Common myeloid progenitor, CD34-positive (primary cell): ENCODE measurements at regions not wholly inside any gene's neighbourhood (a gene's known extent, or its start where the extent isn't known, plus 50 kb on each side); places are given as distances from the start of the nearest gene placed in this dataset.

Experiments used
- CTCF ChIA-PET: fragments of 350-600 bp; sonication (Branson Sonifier 250); formaldehyde crosslinking; loops from one replicate; lab custom pipeline; 2021; ENCODE audit warnings: antibody characterized with exemption; lab: Charles Lee
- POLR2A ChIA-PET: fragments of 350-600 bp; sonication (Branson Sonifier 250); formaldehyde crosslinking; loops from one replicate; lab custom pipeline; 2021; ENCODE audit warnings: antibody characterized with exemption; lab: Charles Lee
- DNase-seq, 3 donors: peaks; one replicate each; pipeline versions ENCODE4 v3.0.0 to v3.0.0-alpha.2; 2013
- H3K27ac ChIP-seq, 2 experiments: 1 replicate in 1 of 2; 2 replicates in 1 of 2; pipeline ENCODE4 v1.7.0; 2013; ENCODE audit warnings: inconsistent platforms in 2 of 2, low read length in 2 of 2, mild to moderate bottlenecking in 2 of 2, low read depth in 1 of 2, moderate library complexity in 1 of 2; ENCODE audit not compliant: severe bottlenecking in 2 of 2, insufficient read depth in 1 of 2, poor library complexity in 1 of 2
- H3K27me3 ChIP-seq, 5 experiments: replicated peaks in 2 of 5; 1 replicate in 3 of 5; 2 replicates in 2 of 5; pipeline versions ENCODE4 v1.6.1 to v1.7.0; 2013; ENCODE audit warnings: low read length in 4 of 5, mild to moderate bottlenecking in 2 of 5, moderate library complexity in 2 of 5, inconsistent platforms in 1 of 5; ENCODE audit not compliant: insufficient read depth in 5 of 5, control insufficient read depth in 4 of 5
- H3K36me3 ChIP-seq, 4 experiments: 1 replicate in 2 of 4; 2 replicates in 2 of 4; pipeline versions ENCODE4 v1.6.1 to v1.7.0; 2013; ENCODE audit warnings: low read length in 3 of 4, control low read depth in 1 of 4, mild to moderate bottlenecking in 1 of 4; ENCODE audit not compliant: control insufficient read depth in 4 of 4, insufficient read depth in 4 of 4
- H3K4me1 ChIP-seq, 4 experiments: 1 replicate in 3 of 4; 2 replicates in 1 of 4; pipeline versions ENCODE4 v1.6.1 to v1.7.1; 2013; ENCODE audit warnings: low read length in 3 of 4, mild to moderate bottlenecking in 3 of 4, control low read depth in 1 of 4, inconsistent platforms in 1 of 4, moderate library complexity in 1 of 4; ENCODE audit not compliant: control insufficient read depth in 4 of 4, insufficient read depth in 4 of 4; ENCODE audit errors: control extremely low read depth in 1 of 4
- H3K4me3 ChIP-seq, 7 experiments: 1 replicate in 4 of 7; 2 replicates in 3 of 7; pipeline versions ENCODE4 v1.5.1 to v1.7.0; 2013; ENCODE audit warnings: mild to moderate bottlenecking in 7 of 7, low read length in 6 of 7, moderate library complexity in 6 of 7, inconsistent platforms in 2 of 7, low read depth in 2 of 7, control low read depth in 1 of 7; ENCODE audit not compliant: insufficient read depth in 4 of 7, control insufficient read depth in 1 of 7; ENCODE audit errors: extremely low read depth in 1 of 7
- H3K9me3 ChIP-seq, 5 experiments: 1 replicate in 4 of 5; 2 replicates in 1 of 5; pipeline versions ENCODE4 v1.6.1 to v1.7.1; 2013; ENCODE audit warnings: low read length in 4 of 5, mild to moderate bottlenecking in 2 of 5, inconsistent platforms in 1 of 5, low read depth in 1 of 5, moderate library complexity in 1 of 5; ENCODE audit not compliant: control insufficient read depth in 4 of 5, insufficient read depth in 2 of 5; ENCODE audit errors: control extremely low read depth in 1 of 5
- WGBS: methylation state at CpG from one replicate; pipeline ENCODE4 v1.1.5; 2013; ENCODE audit not compliant: insufficient coverage; 5-methylcytosine and 5-hydroxymethylcytosine counted together

GRCh38 chr6:71040841-71041240, 84.0 kb upstream of the B3GAT2 start:
- Histone ChIP-seq H3K27me3 (no peaks in the 10 kb centered on the region), H3K9me3 (no peaks in the 10 kb centered on the region), H3K36me3 (no peaks in the 10 kb centered on the region), H3K4me1 (peaks cover 0 to 3% (median 0%) of the 10 kb centered on the region in 4 experiments), H3K4me3 (no peak overlapping the region), H3K27ac (no peak overlapping the region)
- 85% methylated on average over 2 of the region's 2 CpGs for WGBS
- POLR2A ChIA-PET, result no interaction called here
- CTCF ChIA-PET, result no interaction called here
- DNase-seq, result no peak

DNA sequence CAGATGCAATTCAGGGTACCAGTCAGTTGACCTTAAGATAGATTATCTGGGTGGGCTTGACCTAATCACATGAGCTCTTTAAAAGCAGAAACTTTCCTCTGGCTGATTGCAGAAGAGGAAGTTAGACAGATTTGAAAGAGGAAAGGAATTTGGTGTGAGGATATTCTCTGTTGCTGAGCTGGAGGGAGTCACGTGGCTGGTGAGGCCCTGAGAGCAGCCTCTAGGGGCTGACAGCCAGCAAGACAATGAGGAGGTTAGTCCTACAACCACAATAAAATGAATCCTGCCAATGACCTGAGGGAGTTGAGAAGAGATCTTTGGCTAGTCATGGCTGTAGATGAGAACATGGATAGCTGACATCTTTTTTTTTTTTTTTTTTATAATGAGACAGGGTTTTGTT, 87.0 kb upstream of the B3GAT2 start:
- ChIA-PET CTCF (interaction anchor here (0.7 to 1.1 kb wide), 3 partner anchors 30 to 735 kb away, joined by 3 read pairs; no protein-coding TSS in a partner anchor), POLR2A (interaction anchor here (0.6 kb wide), 1 partner anchor 81 kb away, joined by 3 read pairs; no protein-coding TSS in a partner anchor)
- Histone ChIP-seq H3K27me3 (no peaks in the 10 kb centered on the region), H3K27ac (no peak overlapping the region), H3K36me3 (no peaks in the 10 kb centered on the region), H3K4me1 (peaks cover 0 to 3% (median 0%) of the 10 kb centered on the region in 4 experiments), H3K9me3 (no peaks in the 10 kb centered on the region), H3K4me3 (no peak overlapping the region)
- 17% methylated on average over 1 of the region's 1 CpG for WGBS
- peak in 2 of 3 donors; percentile 21 to 25 for DNase-seq

- peaks cover 0 to 3% (median 0%) of the 10 kb centered on the region in 4 experiments for H3K4me1 ChIP-seq
- no peak for DNase-seq
- no peaks in the 10 kb centered on the region for H3K36me3 ChIP-seq
- ChIA-PET CTCF (no interaction called here), POLR2A (no interaction called here)
- no peaks in the 10 kb centered on the region for H3K27me3 ChIP-seq
- no peak overlapping the region for H3K27ac ChIP-seq
- no peaks in the 10 kb centered on the region for H3K9me3 ChIP-seq
- WGBS, result no CpG with 5 or more reads among the region's 1 CpG
- no peak overlapping the region for H3K4me3 ChIP-seq
Measured at GRCh38 chr6:71044753-71045152, 87.9 kb upstream of the B3GAT2 start.

DNA sequence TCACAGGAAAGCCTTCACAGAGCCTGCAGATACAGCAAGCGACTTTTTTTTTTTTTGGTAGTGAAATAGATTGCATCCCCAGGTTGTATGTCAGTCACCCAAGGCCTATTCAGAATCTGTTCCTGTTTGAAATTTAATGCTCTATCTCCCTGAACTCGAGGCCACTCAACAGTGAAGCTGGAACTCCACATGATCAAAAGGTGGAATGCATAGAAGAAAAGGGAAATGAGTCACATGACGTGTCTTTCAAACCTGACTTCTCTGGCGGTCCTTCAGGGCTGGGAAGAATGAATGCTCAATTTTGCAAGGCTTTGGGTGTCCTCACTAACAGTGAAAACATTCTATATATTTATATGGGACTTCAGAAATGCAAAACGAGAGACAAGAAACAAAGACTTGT, 88.4 kb upstream of the B3GAT2 start:
- no peaks in the 10 kb centered on the region for H3K27me3 ChIP-seq
- H3K4me3 ChIP-seq, result no peak overlapping the region
- no peaks in the 10 kb centered on the region for H3K36me3 ChIP-seq
- H3K9me3 ChIP-seq, result no peaks in the 10 kb centered on the region
- no peak for DNase-seq
- ChIA-PET POLR2A (no interaction called here), CTCF (no interaction called here)
- H3K4me1 ChIP-seq, result peaks cover 0 to 3% (median 0%) of the 10 kb centered on the region in 4 experiments
- WGBS, result 38% methylated on average over 1 of the region's 5 CpGs
- H3K27ac ChIP-seq, result no peak overlapping the region

- WGBS, result 100% methylated on average over 3 of the region's 4 CpGs
- CTCF ChIA-PET, result no interaction called here
Measured at GRCh38 chr6:71047417-71047816, 90.6 kb upstream of the B3GAT2 start.

DNA sequence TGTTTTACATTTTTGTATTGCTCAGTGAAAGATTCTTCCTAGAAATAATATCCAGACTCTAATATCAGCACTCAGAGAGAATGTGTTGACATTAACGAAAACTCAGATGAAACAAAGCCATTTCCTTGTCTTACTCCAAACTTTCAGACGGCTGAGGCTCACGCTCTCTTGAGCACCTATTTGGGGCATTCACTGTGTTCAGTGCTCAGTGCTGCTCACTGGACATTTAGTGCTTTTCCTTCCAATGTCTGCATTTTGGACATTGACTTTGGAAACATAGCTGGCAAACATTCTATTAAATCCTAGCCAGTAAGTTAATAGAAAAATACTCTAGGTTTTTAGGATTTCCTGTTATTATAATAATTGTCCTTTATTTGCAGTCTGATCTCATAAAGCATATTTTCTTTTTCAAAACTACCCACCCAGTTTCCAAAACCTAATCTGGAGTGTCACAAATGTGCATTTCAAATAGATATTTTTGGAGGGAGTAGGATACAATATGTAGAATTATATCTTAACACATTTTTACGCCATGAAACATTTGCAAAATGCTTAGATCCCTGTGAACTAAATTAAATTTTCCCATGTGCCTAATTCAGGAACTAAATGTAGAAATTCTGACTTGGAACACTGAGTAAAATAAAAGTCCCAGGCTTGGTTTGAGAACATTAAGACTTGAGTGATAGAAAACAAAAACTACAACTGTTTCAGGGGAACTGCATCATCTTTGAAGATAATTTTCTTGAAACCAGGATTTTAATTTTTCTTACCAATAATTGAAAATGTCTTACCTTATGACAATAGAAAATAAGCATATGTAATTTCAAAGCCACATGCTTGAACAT, 91.7 kb upstream of the B3GAT2 start:
- peaks cover 0 to 3% (median 0%) of the 10 kb centered on the region in 4 experiments for H3K4me1 ChIP-seq
- no peaks in the 10 kb centered on the region for H3K9me3 ChIP-seq
- ChIA-PET CTCF (interaction anchor here (1.3 kb wide), 1 partner anchor 18 kb away, joined by 3 read pairs; no protein-coding TSS in a partner anchor), POLR2A (no interaction called here)
- WGBS, result 95% methylated on average over 4 of the region's 4 CpGs
- no peak overlapping the region for H3K4me3 ChIP-seq
- H3K27ac ChIP-seq, result no peak overlapping the region
- no peaks in the 10 kb centered on the region for H3K36me3 ChIP-seq
- no peak for DNase-seq
- H3K27me3 ChIP-seq, result no peaks in the 10 kb centered on the region

More at GRCh38 chr6:71047417-71047816, 90.6 kb upstream of the B3GAT2 start:
- H3K27me3 ChIP-seq, result no peaks in the 10 kb centered on the region
- no peaks in the 10 kb centered on the region for H3K36me3 ChIP-seq
- no peak overlapping the region for H3K4me3 ChIP-seq
- H3K27ac ChIP-seq, result no peak overlapping the region
- H3K4me1 ChIP-seq, result peaks cover 0 to 3% (median 0%) of the 10 kb centered on the region in 4 experiments
- POLR2A ChIA-PET, result no interaction called here
- H3K9me3 ChIP-seq, result no peaks in the 10 kb centered on the region
- no peak for DNase-seq

DNA sequence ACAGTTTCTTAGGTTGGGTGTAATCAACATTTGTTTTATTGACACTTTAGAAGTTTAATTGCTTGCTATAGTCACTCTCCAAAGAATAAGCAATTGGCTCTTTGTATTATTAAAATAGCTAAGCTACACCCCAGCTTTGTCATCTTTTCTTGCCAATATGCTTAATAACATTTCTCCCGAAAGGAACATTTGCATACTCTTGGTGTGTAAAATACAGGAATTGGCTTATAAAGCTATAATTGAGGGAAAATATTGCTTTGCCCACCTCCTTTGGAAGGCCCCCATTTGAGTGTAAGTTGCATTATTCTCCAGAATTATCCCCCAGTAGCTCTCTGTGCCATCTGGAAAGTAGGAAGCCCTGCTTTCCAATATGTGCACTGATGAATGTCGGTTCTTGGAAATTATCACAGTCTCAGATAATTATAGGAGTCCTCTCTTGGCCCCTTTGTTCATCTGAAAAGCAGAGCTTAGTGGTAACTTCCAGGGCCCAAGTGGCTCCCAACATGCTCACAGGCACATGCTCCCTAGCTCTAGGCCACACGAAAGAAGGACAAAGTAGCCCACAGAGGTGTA, 92.4 kb upstream of the B3GAT2 start:
- Histone ChIP-seq H3K27me3 (no peaks in the 10 kb centered on the region), H3K27ac (no peak overlapping the region), H3K4me3 (no peak overlapping the region), H3K4me1 (no peaks in the 10 kb centered on the region), H3K36me3 (no peaks in the 10 kb centered on the region), H3K9me3 (no peaks in the 10 kb centered on the region)
- ChIA-PET CTCF (interaction anchor here (1.3 kb wide), 1 partner anchor 18 kb away, joined by 3 read pairs; no protein-coding TSS in a partner anchor), POLR2A (no interaction called here)
- 100% methylated on average over 2 of the region's 3 CpGs for WGBS
- no peak for DNase-seq
